Large intestine (tissue), 3 donors: ENCODE measurements at regions not wholly inside any gene's neighbourhood (a gene's known extent, or its start where the extent isn't known, plus 50 kb on each side); places are given as distances from the start of the nearest gene placed in this dataset.

Experiments used
- DNase-seq, 2 donors: peaks; one replicate each; pipeline versions ENCODE4 v3.0.0 to v3.0.0-alpha.2; 2013
- H3K27ac ChIP-seq: one replicate; pipeline ENCODE4 v1.5.1; 2013; ENCODE audit warnings: low read length
- H3K27me3 ChIP-seq: 2 replicates; pipeline ENCODE4 v1.6.1; 2013; ENCODE audit warnings: low read length; ENCODE audit not compliant: control insufficient read depth, insufficient read depth
- H3K36me3 ChIP-seq: 2 replicates; pipeline ENCODE4 v1.6.1; 2013; ENCODE audit warnings: low read length; ENCODE audit not compliant: control insufficient read depth, insufficient read depth
- H3K4me1 ChIP-seq: one replicate; pipeline ENCODE4 v1.6.1; 2013; ENCODE audit warnings: low read length; ENCODE audit not compliant: control insufficient read depth, insufficient read depth
- H3K4me3 ChIP-seq: one replicate; pipeline ENCODE4 v1.5.1; 2013; ENCODE audit warnings: low read length
- H3K9me3 ChIP-seq: one replicate; pipeline ENCODE4 v1.6.1; 2013; ENCODE audit warnings: mild to moderate bottlenecking, low read depth, low read length, moderate library complexity; ENCODE audit not compliant: control insufficient read depth
- WGBS: methylation state at CpG from one replicate; pipeline ENCODE4 v1.1.5; 2013; ENCODE audit warnings: low lambda C conversion rate; ENCODE audit not compliant: insufficient coverage; 5-methylcytosine and 5-hydroxymethylcytosine counted together

- no peak for DNase-seq
- Histone ChIP-seq H3K36me3 (no peaks in the 10 kb centered on the region), H3K4me3 (no peak overlapping the region), H3K9me3 (no peaks in the 10 kb centered on the region), H3K27ac (no peak overlapping the region), H3K27me3 (no peaks in the 10 kb centered on the region), H3K4me1 (no peaks in the 10 kb centered on the region)
- WGBS, result no CpG with 5 or more reads among the region's 4 CpGs
Observed at GRCh38 chr16:6317934-6318333, 1014.7 kb upstream of the RBFOX1 start.

- no peaks in the 10 kb centered on the region for H3K9me3 ChIP-seq
- H3K36me3 ChIP-seq, result no peaks in the 10 kb centered on the region
- WGBS, result no CpG with 5 or more reads among the region's 8 CpGs
- no peaks in the 10 kb centered on the region for H3K4me1 ChIP-seq
- DNase-seq, result no peak
- no peak overlapping the region for H3K4me3 ChIP-seq
- H3K27ac ChIP-seq, result no peak overlapping the region
- H3K27me3 ChIP-seq, result no peaks in the 10 kb centered on the region
Observed at GRCh38 chr16:6309271-6309670, 1023.4 kb upstream of the RBFOX1 start.

DNA sequence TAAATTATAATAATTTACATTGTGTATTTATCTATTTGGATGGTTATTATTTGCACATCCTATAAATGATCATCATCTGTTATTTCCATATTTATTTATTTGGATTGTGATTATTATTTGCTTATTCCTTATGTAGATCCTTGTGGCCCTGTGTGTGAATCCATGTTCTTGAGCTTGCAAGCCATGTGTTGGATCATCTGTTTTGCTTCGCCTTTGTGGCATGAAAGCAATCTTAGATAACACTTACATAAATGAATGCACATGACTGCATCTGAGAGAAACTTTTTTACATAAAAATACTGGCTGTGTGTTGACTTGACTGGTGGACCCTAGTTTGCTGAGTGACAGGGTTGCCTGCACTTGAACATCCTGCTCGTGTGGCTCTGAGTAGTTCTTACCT is 1024.5 kb upstream of the RBFOX1 start:
- Histone ChIP-seq H3K4me3 (no peak overlapping the region), H3K36me3 (no peaks in the 10 kb centered on the region), H3K27ac (no peak overlapping the region), H3K9me3 (no peaks in the 10 kb centered on the region), H3K27me3 (no peaks in the 10 kb centered on the region), H3K4me1 (no peaks in the 10 kb centered on the region)
- DNase-seq, result no peak
- no CpG with 5 or more reads among the region's 2 CpGs for WGBS

GRCh38 chr16:6300523-6300922 is 1032.1 kb upstream of the RBFOX1 start:
- Histone ChIP-seq H3K36me3 (no peaks in the 10 kb centered on the region), H3K4me1 (no peaks in the 10 kb centered on the region), H3K9me3 (no peaks in the 10 kb centered on the region), H3K4me3 (no peak overlapping the region), H3K27me3 (no peaks in the 10 kb centered on the region), H3K27ac (no peak overlapping the region)
- 100% methylated on average over 3 of the region's 4 CpGs for whole genome bisulfite sequencing
- no peak for DNase-seq

GRCh38 chr16:6297666-6298410 is 1034.8 kb upstream of the RBFOX1 start:
- no CpG with 5 or more reads among the region's 8 CpGs for WGBS
- no peak overlapping the region for H3K27ac ChIP-seq

DNA sequence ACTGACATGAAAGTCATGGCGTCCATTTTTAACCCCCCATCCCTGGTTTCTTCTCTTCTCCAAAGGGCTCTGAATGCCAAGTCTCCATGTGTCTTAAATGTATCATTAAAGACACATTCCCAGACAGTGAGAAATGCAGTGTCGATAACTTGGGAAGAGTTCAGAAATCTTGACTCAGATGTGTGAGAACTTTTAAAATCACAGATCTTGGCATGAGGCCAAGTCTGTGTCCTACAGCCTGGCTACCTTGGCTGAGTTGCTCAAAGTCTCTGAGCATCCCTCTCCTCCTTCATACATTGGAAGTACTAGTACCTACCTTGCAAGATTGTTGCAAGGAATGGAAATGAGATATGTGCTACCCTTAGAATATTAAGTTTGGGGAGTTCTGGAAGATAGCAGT is 1046.5 kb upstream of the RBFOX1 start:
- DNase-seq, result no peak
- H3K4me3 ChIP-seq, result no peak overlapping the region
- H3K36me3 ChIP-seq, result no peaks in the 10 kb centered on the region
- no peak overlapping the region for H3K27ac ChIP-seq
- H3K9me3 ChIP-seq, result no peaks in the 10 kb centered on the region
- no CpG with 5 or more reads among the region's 2 CpGs for WGBS
- no peaks in the 10 kb centered on the region for H3K4me1 ChIP-seq
- no peaks in the 10 kb centered on the region for H3K27me3 ChIP-seq

More at GRCh38 chr16:6297666-6298410, 1034.8 kb upstream of the RBFOX1 start:
- H3K27me3 ChIP-seq, result no peaks in the 10 kb centered on the region
- no peak for DNase-seq
- no peaks in the 10 kb centered on the region for H3K4me1 ChIP-seq
- H3K36me3 ChIP-seq, result no peaks in the 10 kb centered on the region
- no peak overlapping the region for H3K4me3 ChIP-seq
- H3K9me3 ChIP-seq, result no peaks in the 10 kb centered on the region

DNA sequence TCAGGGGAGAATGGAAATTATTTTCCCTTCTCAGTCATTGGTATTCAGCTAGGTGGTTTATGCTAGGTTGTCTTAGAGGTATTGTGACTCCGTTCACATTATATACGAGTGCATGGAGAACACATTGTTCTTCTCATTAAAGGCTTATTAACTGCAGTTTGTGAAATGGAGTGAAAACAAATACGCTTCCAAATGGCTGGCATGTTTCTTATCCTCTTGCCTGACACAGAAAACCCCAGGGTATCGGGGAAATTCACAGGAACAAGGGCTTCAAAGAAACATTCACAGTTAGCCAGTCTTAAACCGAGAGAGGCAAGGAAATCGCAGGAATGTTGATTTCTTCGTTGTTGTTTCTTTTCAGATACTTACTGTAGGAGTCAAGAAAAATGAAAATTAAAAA is 1047.9 kb upstream of the RBFOX1 start:
- no peak overlapping the region for H3K4me3 ChIP-seq
- no peaks in the 10 kb centered on the region for H3K4me1 ChIP-seq
- H3K27ac ChIP-seq, result no peak overlapping the region
- no peaks in the 10 kb centered on the region for H3K36me3 ChIP-seq
- 88% methylated on average over 5 of the region's 7 CpGs for WGBS
- no peaks in the 10 kb centered on the region for H3K9me3 ChIP-seq
- no peak for DNase-seq
- no peaks in the 10 kb centered on the region for H3K27me3 ChIP-seq

DNA sequence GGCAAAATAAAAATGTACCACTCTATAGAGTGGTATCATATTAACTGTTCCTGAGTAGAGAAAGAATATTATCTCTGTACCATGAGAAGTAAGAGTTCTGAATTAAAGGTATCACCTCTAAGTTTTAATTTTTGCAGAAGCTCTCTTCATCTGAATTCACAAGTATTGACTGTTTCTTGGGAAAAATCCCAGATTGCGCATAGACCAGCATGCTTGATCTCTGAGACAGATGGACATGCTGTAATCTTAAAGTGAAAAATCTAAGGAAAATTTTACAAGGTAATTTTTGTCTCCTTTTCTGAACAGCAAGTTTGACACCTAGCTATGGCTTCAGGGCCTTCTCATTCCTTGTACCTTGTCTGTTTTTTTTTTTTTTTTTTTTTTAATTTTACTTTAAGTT is 1050.7 kb upstream of the RBFOX1 start:
- no peaks in the 10 kb centered on the region for H3K36me3 ChIP-seq
- H3K4me1 ChIP-seq, result no peaks in the 10 kb centered on the region
- H3K9me3 ChIP-seq, result no peaks in the 10 kb centered on the region
- no peak overlapping the region for H3K4me3 ChIP-seq
- DNase-seq, result no peak
- no CpG with 5 or more reads among the region's 1 CpG for WGBS
- H3K27ac ChIP-seq, result no peak overlapping the region
- no peaks in the 10 kb centered on the region for H3K27me3 ChIP-seq

GRCh38 chr16:6281274-6281673 is 1051.4 kb upstream of the RBFOX1 start:
- H3K36me3 ChIP-seq, result no peaks in the 10 kb centered on the region
- no peaks in the 10 kb centered on the region for H3K9me3 ChIP-seq
- H3K4me3 ChIP-seq, result no peak overlapping the region
- H3K27ac ChIP-seq, result no peak overlapping the region
- no peaks in the 10 kb centered on the region for H3K4me1 ChIP-seq
- H3K27me3 ChIP-seq, result no peaks in the 10 kb centered on the region
- DNase-seq, result no peak
- 100% methylated on average over 1 of the region's 8 CpGs for WGBS

- WGBS, result 100% methylated on average over 1 of the region's 6 CpGs
Observed at GRCh38 chr16:6280055-6280454, 1052.6 kb upstream of the RBFOX1 start.

GRCh38 chr16:6279286-6279685 is 1053.4 kb upstream of the RBFOX1 start:
- Histone ChIP-seq H3K4me1 (no peaks in the 10 kb centered on the region), H3K36me3 (no peaks in the 10 kb centered on the region), H3K9me3 (no peaks in the 10 kb centered on the region), H3K4me3 (no peak overlapping the region), H3K27ac (no peak overlapping the region), H3K27me3 (no peaks in the 10 kb centered on the region)
- no CpG with 5 or more reads among the region's 3 CpGs for WGBS
- no peak for DNase-seq

More at GRCh38 chr16:6280055-6280454, 1052.6 kb upstream of the RBFOX1 start:
- DNase-seq, result no peak
- H3K4me1 ChIP-seq, result no peaks in the 10 kb centered on the region
- no peaks in the 10 kb centered on the region for H3K27me3 ChIP-seq
- no peaks in the 10 kb centered on the region for H3K36me3 ChIP-seq
- H3K4me3 ChIP-seq, result no peak overlapping the region
- H3K9me3 ChIP-seq, result no peaks in the 10 kb centered on the region
- H3K27ac ChIP-seq, result no peak overlapping the region
